Panc1 (cell line): ENCODE measurements at regions not wholly inside any gene's neighbourhood (a gene's known extent, or its start where the extent isn't known, plus 50 kb on each side); places are given as distances from the start of the nearest gene placed in this dataset.

ENCODE experiments used
- ATAC-seq: fragments of 200-7000 bp; cut with Tn5 transposase; 2 replicates; pipeline ENCODE4 v1.9.1; 2020; ENCODE audit warnings: mild to moderate bottlenecking, moderate library complexity
- BruUV-seq: library from RNA; stranded (reverse); fragments of 400-500 nt; replicated peaks from 2 replicates; lab custom pipeline; 2021; lab: Mats Ljungman, UMichigan
- CTCF ChIA-PET: fragments of 300-600 bp; sonication (Branson Sonifier 250); formaldehyde crosslinking; loops from one replicate; lab custom pipeline; 2022; ENCODE audit warnings: antibody characterized with exemption; lab: Charles Lee
- POLR2A ChIA-PET: fragments of 300-600 bp; sonication (Branson Sonifier 250); formaldehyde crosslinking; loops from one replicate; lab custom pipeline; 2022; ENCODE audit warnings: antibody characterized with exemption; lab: Charles Lee
- DNase-seq: peaks from one replicate; pipeline ENCODE4 v3.0.0-alpha.2; 2010; ENCODE audit warnings: low read depth, low spot score
- H3K27ac ChIP-seq: 2 replicates; pipeline ENCODE4 v1.5.1; 2011; ENCODE audit warnings: mild to moderate bottlenecking, low read length, inconsistent platforms
- H3K27me3 ChIP-seq: fragments of 200-500 bp; sonication (Bioruptor generic); 2 replicates; pipeline ENCODE4 v1.6.0; 2014; ENCODE audit warnings: low read length, inconsistent platforms; ENCODE audit not compliant: control insufficient read depth, insufficient read depth
- H3K36me3 ChIP-seq: fragments of 200-500 bp; sonication (Bioruptor generic); 2 replicates; pipeline ENCODE4 v1.5.1; 2014; ENCODE audit warnings: inconsistent platforms, mild to moderate bottlenecking, low read length, moderate library complexity; ENCODE audit not compliant: control insufficient read depth, insufficient read depth
- H3K4me1 ChIP-seq: 2 replicates; pipeline ENCODE4 v1.5.1; 2011; ENCODE audit warnings: inconsistent platforms, mild to moderate bottlenecking, low read length, moderate library complexity; ENCODE audit not compliant: control insufficient read depth, insufficient read depth
- H3K4me3 ChIP-seq, 2 experiments: 2 replicates each; pipeline ENCODE4 v1.5.1; 2011 to 2012; ENCODE audit warnings: low read depth in 2 of 2, low read length in 2 of 2, mild to moderate bottlenecking in 2 of 2, inconsistent platforms in 1 of 2, moderate library complexity in 1 of 2
- H3K9me3 ChIP-seq: fragments of 200-500 bp; sonication (Bioruptor generic); 2 replicates; pipeline ENCODE4 v1.5.1; 2014; ENCODE audit warnings: low read depth, mild to moderate bottlenecking, inconsistent platforms, low read length, moderate library complexity; ENCODE audit not compliant: control insufficient read depth, insufficient read depth
- POLR2AphosphoS5 ChIP-seq: IDR thresholded peaks from 2 replicates; pipeline ENCODE4 v1.6.1; 2012; ENCODE audit warnings: mild to moderate bottlenecking, low read depth, low read length, moderate library complexity
- SIN3A ChIP-seq: IDR thresholded peaks from 2 replicates; pipeline ENCODE4 v1.6.1; 2012; ENCODE audit warnings: low read depth, mild to moderate bottlenecking, low read length, moderate library complexity, borderline replicate concordance; ENCODE audit not compliant: insufficient read depth
- TCF7L2 ChIP-seq: IDR thresholded peaks from 2 replicates; pipeline ENCODE4 v1.6.1; 2011; ENCODE audit warnings: mild to moderate bottlenecking, low read depth, low read length, inconsistent platforms
- in situ Hi-C: cut with HindIII; loops from 2 replicates; pipeline ENCODE4 v1.10.0; 2016; ENCODE audit warnings: low sequenced_read_pairs, low pct_unique_long_range_greater_than_20kb
- intact Hi-C: fragments of 100-400 bp; cut with micrococcal nuclease; formaldehyde crosslinking; loops from one replicate; pipeline ENCODE4 v1.10.0; 2022; ENCODE audit not compliant: unreplicated experiment
- TF ChIP-seq, protein P1 (sequence below): fragments of 450-650 bp; IDR thresholded peaks from 2 replicates; pipeline ENCODE4 v1.5.1; 2017; ENCODE audit warnings: mild to moderate bottlenecking
- TF ChIP-seq, protein P2 (sequence below), 2 experiments: IDR thresholded peaks; 2 replicates each; pipeline ENCODE4 v1.6.1; 2011 to 2012; ENCODE audit warnings: low read depth in 2 of 2, control low read depth in 1 of 2, low read length in 1 of 2, mild to moderate bottlenecking in 1 of 2, moderate library complexity in 1 of 2; ENCODE audit not compliant: insufficient read depth in 1 of 2

DNA sequence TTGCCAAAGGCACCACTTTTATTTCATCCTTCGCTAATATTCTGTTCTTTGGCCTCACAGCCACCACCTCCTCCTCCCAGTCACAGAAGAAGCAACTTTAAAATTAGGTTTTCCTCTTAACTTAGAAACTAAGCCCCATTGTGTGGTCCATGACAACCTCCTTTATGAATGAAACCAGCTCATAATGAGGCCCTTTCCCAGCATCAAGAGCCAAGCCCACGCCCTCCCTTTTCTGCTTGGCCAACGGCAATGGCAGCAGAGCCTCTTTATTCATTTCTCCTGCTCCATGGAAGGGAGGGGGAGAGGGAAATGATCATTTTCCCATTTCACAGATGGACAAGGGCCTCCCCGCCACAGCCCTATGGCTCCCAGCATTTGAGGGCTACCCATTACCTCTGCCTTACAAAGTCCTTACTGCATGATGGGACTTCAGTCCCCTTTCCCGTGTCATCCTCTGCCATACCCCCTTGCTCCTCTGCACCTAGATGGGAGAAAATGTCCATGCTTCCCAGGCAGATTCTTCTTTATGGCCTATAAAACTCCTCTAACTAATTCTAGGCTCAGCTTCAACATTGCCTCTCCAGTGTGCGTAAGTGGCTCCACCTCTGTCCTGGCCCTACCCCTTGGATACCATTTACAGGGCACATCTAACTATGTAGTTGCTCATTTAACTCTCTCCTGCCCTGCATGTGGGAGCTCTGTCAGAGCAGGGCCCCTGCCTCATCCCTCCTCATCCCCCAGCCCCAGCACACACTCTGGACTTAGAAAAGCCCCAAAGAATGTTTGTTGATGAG, 475.5 kb downstream of the RPS24 start:
- H3K4me3 ChIP-seq = no peak overlapping the region
- no peaks in the 10 kb centered on the region; the same call in 1 of the 2 replicates for H3K27me3 ChIP-seq
- POLR2A ChIA-PET = no interaction called here
- no peaks in the 10 kb centered on the region for H3K9me3 ChIP-seq
- no peak for ATAC-seq
- no peak for TF ChIP-seq POLR2AphosphoS5
- TF ChIP-seq TCF7L2 = no peak
- TF ChIP-seq SIN3A = no peak
- TF ChIP-seq, protein P1, sequence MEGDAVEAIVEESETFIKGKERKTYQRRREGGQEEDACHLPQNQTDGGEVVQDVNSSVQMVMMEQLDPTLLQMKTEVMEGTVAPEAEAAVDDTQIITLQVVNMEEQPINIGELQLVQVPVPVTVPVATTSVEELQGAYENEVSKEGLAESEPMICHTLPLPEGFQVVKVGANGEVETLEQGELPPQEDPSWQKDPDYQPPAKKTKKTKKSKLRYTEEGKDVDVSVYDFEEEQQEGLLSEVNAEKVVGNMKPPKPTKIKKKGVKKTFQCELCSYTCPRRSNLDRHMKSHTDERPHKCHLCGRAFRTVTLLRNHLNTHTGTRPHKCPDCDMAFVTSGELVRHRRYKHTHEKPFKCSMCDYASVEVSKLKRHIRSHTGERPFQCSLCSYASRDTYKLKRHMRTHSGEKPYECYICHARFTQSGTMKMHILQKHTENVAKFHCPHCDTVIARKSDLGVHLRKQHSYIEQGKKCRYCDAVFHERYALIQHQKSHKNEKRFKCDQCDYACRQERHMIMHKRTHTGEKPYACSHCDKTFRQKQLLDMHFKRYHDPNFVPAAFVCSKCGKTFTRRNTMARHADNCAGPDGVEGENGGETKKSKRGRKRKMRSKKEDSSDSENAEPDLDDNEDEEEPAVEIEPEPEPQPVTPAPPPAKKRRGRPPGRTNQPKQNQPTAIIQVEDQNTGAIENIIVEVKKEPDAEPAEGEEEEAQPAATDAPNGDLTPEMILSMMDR = no peak
- TF ChIP-seq, protein P2, sequence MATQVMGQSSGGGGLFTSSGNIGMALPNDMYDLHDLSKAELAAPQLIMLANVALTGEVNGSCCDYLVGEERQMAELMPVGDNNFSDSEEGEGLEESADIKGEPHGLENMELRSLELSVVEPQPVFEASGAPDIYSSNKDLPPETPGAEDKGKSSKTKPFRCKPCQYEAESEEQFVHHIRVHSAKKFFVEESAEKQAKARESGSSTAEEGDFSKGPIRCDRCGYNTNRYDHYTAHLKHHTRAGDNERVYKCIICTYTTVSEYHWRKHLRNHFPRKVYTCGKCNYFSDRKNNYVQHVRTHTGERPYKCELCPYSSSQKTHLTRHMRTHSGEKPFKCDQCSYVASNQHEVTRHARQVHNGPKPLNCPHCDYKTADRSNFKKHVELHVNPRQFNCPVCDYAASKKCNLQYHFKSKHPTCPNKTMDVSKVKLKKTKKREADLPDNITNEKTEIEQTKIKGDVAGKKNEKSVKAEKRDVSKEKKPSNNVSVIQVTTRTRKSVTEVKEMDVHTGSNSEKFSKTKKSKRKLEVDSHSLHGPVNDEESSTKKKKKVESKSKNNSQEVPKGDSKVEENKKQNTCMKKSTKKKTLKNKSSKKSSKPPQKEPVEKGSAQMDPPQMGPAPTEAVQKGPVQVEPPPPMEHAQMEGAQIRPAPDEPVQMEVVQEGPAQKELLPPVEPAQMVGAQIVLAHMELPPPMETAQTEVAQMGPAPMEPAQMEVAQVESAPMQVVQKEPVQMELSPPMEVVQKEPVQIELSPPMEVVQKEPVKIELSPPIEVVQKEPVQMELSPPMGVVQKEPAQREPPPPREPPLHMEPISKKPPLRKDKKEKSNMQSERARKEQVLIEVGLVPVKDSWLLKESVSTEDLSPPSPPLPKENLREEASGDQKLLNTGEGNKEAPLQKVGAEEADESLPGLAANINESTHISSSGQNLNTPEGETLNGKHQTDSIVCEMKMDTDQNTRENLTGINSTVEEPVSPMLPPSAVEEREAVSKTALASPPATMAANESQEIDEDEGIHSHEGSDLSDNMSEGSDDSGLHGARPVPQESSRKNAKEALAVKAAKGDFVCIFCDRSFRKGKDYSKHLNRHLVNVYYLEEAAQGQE (IDR thresholded peaks at IDR 0.05; ENCODE audit: insufficient read depth in 1 of 2, low read depth in 2 of 2, low read length in 1 of 2) = no peak
- BruUV-seq = no TSS peak
- in situ Hi-C loops = no loop called here
- H3K36me3 ChIP-seq = no peaks in the 10 kb centered on the region
- H3K4me1 ChIP-seq = no peaks in the 10 kb centered on the region
- intact Hi-C loops = no loop called here
- CTCF ChIA-PET = no interaction called here
- no peak overlapping the region for H3K27ac ChIP-seq
- DNase-seq = no peak

DNA sequence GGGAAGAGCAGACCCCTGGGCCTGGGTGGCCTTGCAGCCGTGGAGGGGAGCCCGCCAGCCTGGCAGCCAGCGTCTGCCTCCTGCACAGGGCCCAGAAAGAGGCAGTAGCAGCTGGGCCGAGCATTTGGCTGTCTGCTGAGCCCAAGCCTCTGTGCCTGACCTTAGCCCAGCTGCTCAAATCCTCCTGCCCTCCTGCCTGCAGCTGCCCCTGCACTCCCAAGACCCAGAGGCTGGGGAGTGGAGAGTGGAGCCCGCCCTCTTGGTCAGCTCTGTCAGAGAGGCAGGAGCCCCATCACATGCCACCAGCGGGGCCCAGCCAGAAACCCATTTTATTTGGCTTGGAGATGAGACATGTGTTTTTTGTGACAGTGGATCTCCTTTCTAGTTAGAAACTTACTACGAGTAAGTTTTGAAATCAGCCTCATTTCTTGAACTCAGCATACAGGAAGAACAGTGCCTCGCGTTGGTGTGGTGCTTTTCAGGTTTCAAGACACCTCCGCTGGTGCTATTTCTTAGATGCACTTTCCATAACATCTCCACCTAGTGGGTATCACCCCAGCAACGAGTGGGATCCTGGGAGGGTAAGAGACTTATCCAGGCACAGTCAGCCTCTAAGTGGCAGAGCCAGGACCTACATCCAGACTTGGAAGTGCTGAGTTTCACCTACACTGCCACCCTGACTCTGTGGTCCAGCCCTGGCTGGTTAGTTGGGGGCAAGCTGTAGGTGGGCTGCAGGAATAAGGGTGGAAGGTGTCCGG, 477.1 kb downstream of the RPS24 start:
- ChIA-PET CTCF (no interaction called here), POLR2A (no interaction called here)
- no peaks in the 10 kb centered on the region for H3K36me3 ChIP-seq
- no peaks in the 10 kb centered on the region; the same call in 1 of the 2 replicates for H3K27me3 ChIP-seq
- DNase-seq (no peak), ATAC-seq (peak; percentile 44; the same call in 1 of the 2 replicates)
- intact Hi-C loops (no loop called here), in situ Hi-C loops (no loop called here)
- TF ChIP-seq POLR2AphosphoS5 = no peak
- no peak for TF ChIP-seq SIN3A
- no peak for TF ChIP-seq TCF7L2
- TF ChIP-seq, protein P1 = no peak
- TF ChIP-seq, protein P2 (IDR thresholded peaks at IDR 0.05; ENCODE audit: insufficient read depth in 1 of 2, low read depth in 2 of 2, low read length in 1 of 2) = no peak
- H3K27ac ChIP-seq = no peak overlapping the region
- no peaks in the 10 kb centered on the region for H3K4me1 ChIP-seq
- no TSS peak for BruUV-seq
- H3K9me3 ChIP-seq = no peaks in the 10 kb centered on the region
- no peak overlapping the region for H3K4me3 ChIP-seq
